Endodermal cell (in vitro differentiated cells): ENCODE measurements at regions not wholly inside any gene's neighbourhood (a gene's known extent, or its start where the extent isn't known, plus 50 kb on each side); places are given as distances from the start of the nearest gene placed in this dataset.

Experiments used
- DNase-seq: peaks from one replicate; pipeline ENCODE4 v3.0.0-alpha.2; 2017
- H3K27ac ChIP-seq: 2 replicates; pipeline ENCODE4 v1.5.1; 2013; ENCODE audit warnings: mild to moderate bottlenecking, low read depth, low read length, moderate library complexity
- H3K27me3 ChIP-seq: 2 replicates; pipeline ENCODE4 v1.6.1; 2013; ENCODE audit warnings: mild to moderate bottlenecking, low read length, moderate library complexity; ENCODE audit not compliant: insufficient read depth, control insufficient read depth, poor library complexity, severe bottlenecking
- H3K36me3 ChIP-seq: 2 replicates; pipeline ENCODE4 v1.7.0; 2013; ENCODE audit warnings: mild to moderate bottlenecking, low read length, moderate library complexity; ENCODE audit not compliant: control insufficient read depth, insufficient read depth
- H3K4me1 ChIP-seq: one replicate; pipeline ENCODE4 v1.7.0; 2013; ENCODE audit warnings: low read length; ENCODE audit not compliant: control insufficient read depth, insufficient read depth
- H3K4me3 ChIP-seq: 2 replicates; pipeline ENCODE4 v1.5.1; 2013; ENCODE audit warnings: mild to moderate bottlenecking, low read length, moderate library complexity
- H3K9ac ChIP-seq: 2 replicates; pipeline ENCODE4 v1.6.1; 2013; ENCODE audit warnings: mild to moderate bottlenecking, low read length, moderate library complexity; ENCODE audit not compliant: poor library complexity, severe bottlenecking; ENCODE audit errors: extremely low read depth
- H3K9me3 ChIP-seq: 2 replicates; pipeline ENCODE4 v1.6.1; 2013; ENCODE audit warnings: mild to moderate bottlenecking, low read length, moderate library complexity; ENCODE audit not compliant: control insufficient read depth
- H3K27ac Mint-ChIP-seq: 2 replicates; pipeline ENCODE4 v1.8.0; 2020; ENCODE audit warnings: mixed read lengths
- H3K27me3 Mint-ChIP-seq: 2 replicates; pipeline ENCODE4 v1.8.0; 2021; ENCODE audit warnings: mild to moderate bottlenecking, mixed read lengths; ENCODE audit not compliant: insufficient read depth
- H3K36me3 Mint-ChIP-seq: 2 replicates; pipeline ENCODE4 v1.8.0; 2020; ENCODE audit warnings: low read depth, mixed read lengths
- H3K4me1 Mint-ChIP-seq: 2 replicates; pipeline ENCODE4 v1.8.0; 2020; ENCODE audit warnings: mixed read lengths
- H3K4me3 Mint-ChIP-seq: 2 replicates; pipeline ENCODE4 v1.8.0; 2020; ENCODE audit warnings: mild to moderate bottlenecking, moderate library complexity, mixed read lengths
- H3K9me3 Mint-ChIP-seq: 2 replicates; pipeline ENCODE4 v1.8.0; 2020; ENCODE audit warnings: mild to moderate bottlenecking, mixed read lengths
- CTCF ChIP-seq: fragments of 200-600 bp; sonication (generic); conservative IDR thresholded peaks from 2 replicates; pipeline ENCODE4 v1.5.0; 2021; ENCODE audit warnings: antibody characterized with exemption, mild to moderate bottlenecking
- WGBS, 2 experiments: methylation state at CpG; one replicate each; pipeline versions ENCODE4 v1.1.5 to v1.1.7; 2013; ENCODE audit warnings: missing lambda C conversion rate in 2 of 2, mixed read lengths in 1 of 2; ENCODE audit not compliant: insufficient coverage in 1 of 2, insufficient read length in 1 of 2; 5-methylcytosine and 5-hydroxymethylcytosine counted together

- Histone ChIP-seq H3K9ac (no peak overlapping the region), H3K4me1 (no peaks in the 10 kb centered on the region), H3K27me3 (no peaks in the 10 kb centered on the region), H3K27ac (no peak overlapping the region), H3K9me3 (no peaks in the 10 kb centered on the region), H3K36me3 (no peaks in the 10 kb centered on the region), H3K4me3 (no peak overlapping the region)
- WGBS, 2 experiments, result 95% methylated on average over 5 of the region's 5 CpGs; no CpG with 5 or more reads in 1 of the 2 experiments
- no peaks in the 10 kb centered on the region for H3K9me3 Mint-ChIP-seq
- peaks cover 11% of the 10 kb centered on the region for H3K4me1 Mint-ChIP-seq
- H3K27ac Mint-ChIP-seq, result no peak overlapping the region
- no peak for DNase-seq
- no peak for TF ChIP-seq CTCF
- H3K36me3 Mint-ChIP-seq, result no peaks in the 10 kb centered on the region
- H3K27me3 Mint-ChIP-seq, result no peaks in the 10 kb centered on the region
- no peak overlapping the region for H3K4me3 Mint-ChIP-seq
Measured at GRCh38 chr1:118298397-118298796, 113.4 kb upstream of the SPAG17 start.

GRCh38 chr1:118297521-118297920 lies 112.5 kb upstream of the SPAG17 start:
- Histone ChIP-seq H3K27me3 (no peaks in the 10 kb centered on the region), H3K27ac (no peak overlapping the region), H3K36me3 (no peaks in the 10 kb centered on the region), H3K9me3 (no peaks in the 10 kb centered on the region), H3K9ac (no peak overlapping the region), H3K4me3 (no peak overlapping the region), H3K4me1 (no peaks in the 10 kb centered on the region)
- Mint-ChIP-seq H3K4me3 (no peak overlapping the region), H3K9me3 (no peaks in the 10 kb centered on the region), H3K27me3 (no peaks in the 10 kb centered on the region), H3K36me3 (no peaks in the 10 kb centered on the region), H3K4me1 (peaks cover 7% of the 10 kb centered on the region), H3K27ac (no peak overlapping the region)
- TF ChIP-seq CTCF, result no peak
- DNase-seq, result no peak

GRCh38 chr1:118294875-118295642 lies 110.0 kb upstream of the SPAG17 start:
- no peaks in the 10 kb centered on the region for H3K4me1 ChIP-seq
- no peak overlapping the region for H3K27ac ChIP-seq
- no peak for DNase-seq
- no peaks in the 10 kb centered on the region for H3K36me3 ChIP-seq
- 88 to 93% methylated on average over 4 to 6 of the region's 6 CpGs for WGBS, 2 experiments
- Mint-ChIP-seq H3K9me3 (no peaks in the 10 kb centered on the region), H3K27ac (no peak overlapping the region), H3K4me1 (peaks cover 4% of the 10 kb centered on the region), H3K27me3 (no peaks in the 10 kb centered on the region), H3K36me3 (no peaks in the 10 kb centered on the region), H3K4me3 (no peak overlapping the region)
- H3K9ac ChIP-seq, result no peak overlapping the region
- H3K27me3 ChIP-seq, result no peaks in the 10 kb centered on the region
- no peak overlapping the region for H3K4me3 ChIP-seq
- no peak for TF ChIP-seq CTCF
- H3K9me3 ChIP-seq, result no peaks in the 10 kb centered on the region
